ENCODE measurements at regions not wholly inside any gene's neighbourhood (a gene's known extent, or its start where the extent isn't known, plus 50 kb on each side); places are given as distances from the start of the nearest gene placed in this dataset.
A peak's percentile ranks its signal among the peaks of the same experiment; 100 is the strongest.

DNA sequence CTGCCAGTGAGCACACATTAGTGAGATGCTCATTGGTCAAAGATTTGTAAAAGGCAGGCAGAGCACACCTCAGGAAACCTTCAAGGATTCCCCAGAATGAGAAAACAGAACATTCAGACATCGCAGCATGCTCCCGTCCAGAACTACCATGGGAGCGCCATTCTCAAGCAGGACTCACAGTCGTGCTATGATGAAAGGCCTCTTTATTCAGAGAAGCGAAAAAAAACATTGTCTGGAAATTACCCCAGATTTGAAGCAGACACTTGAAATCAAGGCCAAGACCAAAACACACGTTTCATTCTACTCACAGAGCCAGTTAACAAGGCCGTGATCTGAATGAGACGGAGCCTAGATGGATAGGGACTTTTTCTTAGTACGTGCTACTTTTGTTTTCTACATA lies 961.8 kb upstream of the TENM3 start:
- DNase-seq, result no peak

DNA sequence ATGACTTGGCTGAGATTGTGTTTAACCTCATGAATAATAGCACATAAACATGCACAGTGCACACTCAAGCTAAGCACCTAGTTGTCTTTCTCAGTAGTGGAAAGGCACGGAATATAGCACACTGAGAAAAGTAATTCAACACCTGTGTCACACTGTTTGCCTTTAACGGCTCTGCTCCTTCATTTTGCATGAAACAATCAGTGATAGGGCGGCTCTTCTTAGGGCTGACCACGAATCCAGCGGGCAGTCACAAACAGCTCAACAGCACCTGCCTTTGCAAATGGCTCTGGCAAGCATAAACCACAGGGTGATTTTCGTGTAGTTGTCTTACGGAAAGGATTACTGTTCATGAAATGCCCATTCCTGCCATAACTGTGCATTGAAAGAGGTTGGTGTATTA lies 954.0 kb upstream of the TENM3 start:
- DNase-seq, result no peak

DNA sequence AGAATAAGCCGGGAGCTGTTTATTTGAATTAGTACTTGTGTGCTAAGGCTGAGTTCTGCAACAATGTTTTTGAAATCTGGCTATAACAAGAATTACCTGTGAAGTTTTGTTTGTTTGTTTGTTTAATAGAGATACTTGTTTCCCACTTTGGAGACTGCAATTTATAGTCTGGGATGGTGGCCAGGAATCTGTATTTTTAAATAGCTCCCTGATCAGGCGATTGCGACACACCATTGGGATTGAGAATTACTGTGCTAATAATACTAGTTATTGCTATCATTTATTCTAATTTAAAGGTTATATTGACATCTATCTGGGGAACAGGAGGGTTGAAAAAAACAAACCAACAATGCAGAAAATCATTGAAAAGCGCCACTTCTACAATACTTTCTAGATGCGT lies 951.6 kb upstream of the TENM3 start:
- DNase-seq, result no peak

DNA sequence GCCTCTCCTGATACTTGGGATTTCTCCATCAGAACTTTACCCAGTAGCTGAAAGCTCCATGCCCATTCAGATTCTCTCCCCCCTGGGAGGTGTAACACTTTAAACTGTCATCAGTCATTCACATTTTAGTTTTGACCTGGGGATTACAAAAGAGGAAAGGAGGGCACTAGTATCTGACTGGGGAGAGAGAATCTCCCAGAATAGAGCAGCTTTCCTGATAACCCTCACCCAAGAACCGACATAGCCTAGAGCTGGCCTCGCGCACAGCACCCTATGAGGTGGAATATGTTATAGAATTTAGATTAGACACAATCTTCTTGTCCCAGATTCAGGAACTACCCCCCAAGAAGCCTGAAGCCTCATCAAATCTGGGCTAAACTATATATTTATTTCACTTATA lies 950.2 kb upstream of the TENM3 start:
- no peak for DNase-seq

DNA sequence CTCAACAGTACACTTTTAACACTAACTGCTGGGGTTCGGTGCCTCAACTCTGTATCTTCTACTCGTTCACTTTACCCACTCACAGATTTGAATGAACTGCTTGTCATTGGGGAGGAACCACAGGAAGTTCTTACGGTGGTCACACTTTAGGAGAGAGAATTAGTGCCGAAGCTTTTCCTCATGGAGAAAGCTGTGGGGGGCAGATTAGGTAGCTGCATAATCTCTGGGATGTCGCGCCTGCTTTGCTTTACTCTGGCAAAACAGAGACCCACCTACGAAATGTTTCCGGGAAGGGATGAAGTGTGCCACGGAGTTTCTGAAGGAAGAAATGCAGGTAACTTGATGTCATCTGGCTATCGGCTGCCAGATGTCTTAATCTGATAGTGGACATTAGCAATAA lies 949.7 kb upstream of the TENM3 start:
- no peak for DNase-seq

GRCh38 chr4:181294421-181294820 lies 948.8 kb upstream of the TENM3 start:
- DNase-seq, result no peak

- DNase-seq, result peak; percentile 21 to 35
Observed at GRCh38 chr4:181301735-181302710, 941.2 kb upstream of the TENM3 start.

- no peak for DNase-seq
Observed at GRCh38 chr4:181307824-181308223, 935.4 kb upstream of the TENM3 start.

- DNase-seq, result no peak
Observed at GRCh38 chr4:181308476-181309312, 934.5 kb upstream of the TENM3 start.

DNA sequence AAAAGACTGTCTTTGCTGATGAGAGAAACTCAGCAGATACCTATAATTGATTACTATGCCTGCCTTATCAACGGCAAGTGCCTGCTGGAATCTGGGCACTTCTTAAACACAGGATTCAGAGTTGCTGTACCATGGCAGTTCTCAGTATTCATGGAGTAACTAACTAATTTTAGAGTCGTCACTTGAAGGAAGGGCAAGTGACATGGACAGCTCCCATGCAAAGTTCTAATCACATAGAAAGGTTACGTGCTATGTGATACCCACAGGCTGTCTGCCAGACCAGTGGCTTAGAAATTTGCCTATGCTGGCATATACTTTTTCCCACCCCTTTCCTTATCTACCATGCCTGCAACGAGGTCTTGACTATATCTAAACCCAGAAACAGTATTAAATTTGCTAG lies 931.1 kb upstream of the TENM3 start:
- DNase-seq, result no peak

- no peak for DNase-seq
Observed at GRCh38 chr4:181319629-181320028, 923.6 kb upstream of the TENM3 start.

GRCh38 chr4:181323061-181323460 lies 920.1 kb upstream of the TENM3 start:
- DNase-seq, result no peak

- DNase-seq, result no peak
Observed at GRCh38 chr4:181330654-181331201, 912.5 kb upstream of the TENM3 start.

GRCh38 chr4:181331214-181331613 lies 912.0 kb upstream of the TENM3 start:
- DNase-seq, result no peak

- no peak for DNase-seq
Observed at GRCh38 chr4:181345931-181346330, 897.3 kb upstream of the TENM3 start.

DNA sequence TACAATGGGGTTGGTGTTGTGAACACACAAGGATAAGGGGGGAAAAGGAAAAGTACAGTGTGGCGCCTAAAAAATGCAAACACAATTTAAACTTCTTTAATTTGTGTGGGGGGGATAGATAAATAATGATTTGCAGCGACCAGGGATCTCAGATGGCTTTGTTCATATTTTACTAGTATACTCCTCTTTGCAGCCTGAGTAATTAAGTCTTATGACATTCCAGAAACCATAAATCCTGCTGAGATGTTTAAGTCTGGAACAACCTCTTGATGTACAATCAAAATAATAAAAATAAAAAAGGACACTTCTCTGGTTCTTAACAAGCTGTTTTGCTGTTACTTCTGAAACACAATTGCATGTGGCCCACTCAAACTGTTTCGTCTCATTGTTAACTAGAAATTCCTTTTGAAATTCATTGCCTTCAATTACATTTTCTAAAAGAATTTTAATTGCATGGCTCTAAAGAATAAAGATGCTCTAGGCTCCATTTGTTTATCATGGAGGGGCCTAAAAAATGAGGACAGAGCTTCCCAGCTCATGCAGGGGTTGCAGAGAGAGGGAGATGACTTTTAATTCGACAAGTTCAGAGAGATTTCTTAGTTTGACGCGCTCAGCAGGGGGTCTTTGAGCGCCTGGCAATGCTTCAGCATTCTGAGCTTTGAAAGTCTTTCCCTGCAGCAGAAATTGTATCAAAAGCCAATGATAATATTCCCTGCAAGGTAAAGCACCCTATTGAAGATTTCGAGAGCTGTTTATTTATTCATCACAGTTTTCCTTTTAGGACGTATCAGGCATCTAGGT lies 892.4 kb upstream of the TENM3 start:
- DNase-seq, result no peak

- DNase-seq, result no peak
Observed at GRCh38 chr4:181364504-181364903, 878.7 kb upstream of the TENM3 start.

DNA sequence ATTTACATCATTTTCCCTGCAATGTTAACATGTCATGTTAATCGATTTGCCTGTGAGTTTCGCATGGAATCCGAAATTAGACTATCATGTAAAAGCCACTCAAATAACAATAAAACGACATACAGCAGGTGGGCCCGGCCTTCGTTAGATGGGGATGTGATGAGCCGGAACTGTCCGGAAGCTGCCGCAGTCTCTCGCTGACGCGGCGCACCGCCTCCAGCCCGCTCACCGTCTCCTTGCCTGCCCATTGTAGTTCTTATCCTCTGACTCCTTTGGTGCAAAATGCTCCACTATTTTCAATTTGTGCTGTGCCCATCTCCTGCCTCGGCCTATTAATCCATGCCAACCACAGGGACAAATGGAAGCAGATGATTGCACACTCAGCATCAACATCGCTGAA lies 877.5 kb upstream of the TENM3 start:
- no peak for DNase-seq

- no peak for DNase-seq
Observed at GRCh38 chr4:181372014-181372413, 871.2 kb upstream of the TENM3 start.

- no peak for DNase-seq
Observed at GRCh38 chr4:181376058-181376457, 867.1 kb upstream of the TENM3 start.

GRCh38 chr4:181388061-181388460 lies 855.1 kb upstream of the TENM3 start:
- DNase-seq, result no peak

DNA sequence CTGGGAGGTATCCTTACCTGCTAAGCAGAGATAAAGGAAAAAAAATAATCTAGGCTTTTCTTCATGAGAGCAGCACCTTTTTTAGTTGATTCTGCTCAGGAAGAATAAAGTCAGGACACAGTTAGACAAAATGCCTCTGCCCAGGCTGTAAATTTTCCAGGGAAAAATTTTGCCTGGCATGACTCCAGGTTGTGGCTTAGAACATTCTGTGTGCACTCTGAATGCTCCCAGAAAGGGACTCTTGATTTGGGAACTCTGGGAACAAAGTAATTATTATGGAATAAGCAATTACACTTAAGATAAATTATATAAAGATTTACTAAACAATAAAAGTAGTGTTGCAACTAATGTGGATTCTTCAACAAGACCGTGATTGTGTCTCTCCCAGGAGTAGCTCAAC lies 826.2 kb upstream of the TENM3 start:
- no peak for DNase-seq

- no peak for DNase-seq
Observed at GRCh38 chr4:181418496-181418895, 824.7 kb upstream of the TENM3 start.

Data from activated CD4-positive, alpha-beta T cell treated with anti-CD3 and anti-CD28 coated beads, Interleukin-2, amount 50 U/mL, for 48 hours (primary cell).